Testis (tissue), 2 donors: ENCODE measurements at regions not wholly inside any gene's neighbourhood (a gene's known extent, or its start where the extent isn't known, plus 50 kb on each side); places are given as distances from the start of the nearest gene placed in this dataset.

Source experiments
- CTCF ChIP-seq, 3 experiments: fragments of 450-650 bp in 2 of 3; fragments of 200-600 bp in 1 of 3; sonication (generic) in 1 of 3; IDR thresholded peaks; one replicate each; pipeline ENCODE4 v1.5.1; 2016 to 2019; ENCODE audit warnings: antibody characterized with exemption in 3 of 3, mild to moderate bottlenecking in 2 of 3, moderate library complexity in 1 of 3
- POLR2A ChIP-seq: fragments of 450-650 bp; IDR thresholded peaks from one replicate; pipeline ENCODE4 v1.6.1; 2017; ENCODE audit warnings: antibody characterized with exemption, mild to moderate bottlenecking, moderate library complexity

- TF ChIP-seq POLR2A (no peak), CTCF (IDR thresholded peaks at IDR 0.05) (no peak)
Measured at GRCh38 chr16:88293097-88293496, 89.7 kb upstream of the ZNF469 start.
